ENCODE measurements at regions not wholly inside any gene's neighbourhood (a gene's known extent, or its start where the extent isn't known, plus 50 kb on each side); places are given as distances from the start of the nearest gene placed in this dataset.

DNA sequence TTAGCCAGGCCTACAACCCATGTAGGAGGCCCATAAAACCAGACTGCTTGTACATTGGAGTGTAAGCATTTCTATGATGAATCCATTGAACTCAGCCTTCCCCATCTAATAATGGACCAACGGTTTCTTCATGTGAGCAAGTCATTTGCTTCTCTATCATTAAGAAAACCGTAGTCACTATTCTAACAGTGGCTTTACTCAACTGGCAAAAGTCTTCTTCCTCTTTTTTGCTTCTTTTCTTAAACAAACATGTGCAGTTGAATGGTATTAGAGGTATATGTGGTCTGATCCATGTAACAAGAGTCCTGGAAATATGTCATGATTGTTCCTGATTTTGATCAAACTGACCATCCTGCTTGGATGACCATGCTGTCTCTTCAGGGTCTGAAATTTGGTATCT is 132.4 kb upstream of the STXBP5 start:
- no peak overlapping the region for H3K4me2 ChIP-seq
- H3K27ac ChIP-seq: no peak overlapping the region
- BruUV-seq (replicated peaks): no TSS peak
- intact Hi-C loops (cut with micrococcal nuclease; ENCODE audit: unreplicated experiment): no loop called here
- no peak for TF ChIP-seq EZH2 (IDR thresholded peaks at IDR 0.05; ENCODE audit: low read depth)
- TF ChIP-seq, protein P1, sequence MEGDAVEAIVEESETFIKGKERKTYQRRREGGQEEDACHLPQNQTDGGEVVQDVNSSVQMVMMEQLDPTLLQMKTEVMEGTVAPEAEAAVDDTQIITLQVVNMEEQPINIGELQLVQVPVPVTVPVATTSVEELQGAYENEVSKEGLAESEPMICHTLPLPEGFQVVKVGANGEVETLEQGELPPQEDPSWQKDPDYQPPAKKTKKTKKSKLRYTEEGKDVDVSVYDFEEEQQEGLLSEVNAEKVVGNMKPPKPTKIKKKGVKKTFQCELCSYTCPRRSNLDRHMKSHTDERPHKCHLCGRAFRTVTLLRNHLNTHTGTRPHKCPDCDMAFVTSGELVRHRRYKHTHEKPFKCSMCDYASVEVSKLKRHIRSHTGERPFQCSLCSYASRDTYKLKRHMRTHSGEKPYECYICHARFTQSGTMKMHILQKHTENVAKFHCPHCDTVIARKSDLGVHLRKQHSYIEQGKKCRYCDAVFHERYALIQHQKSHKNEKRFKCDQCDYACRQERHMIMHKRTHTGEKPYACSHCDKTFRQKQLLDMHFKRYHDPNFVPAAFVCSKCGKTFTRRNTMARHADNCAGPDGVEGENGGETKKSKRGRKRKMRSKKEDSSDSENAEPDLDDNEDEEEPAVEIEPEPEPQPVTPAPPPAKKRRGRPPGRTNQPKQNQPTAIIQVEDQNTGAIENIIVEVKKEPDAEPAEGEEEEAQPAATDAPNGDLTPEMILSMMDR (conservative IDR thresholded peaks at IDR 0.05): no peak
- no peaks in the 10 kb centered on the region for H3K27me3 ChIP-seq (ENCODE audit: insufficient read depth, low read depth)
- POLR2A ChIA-PET (ENCODE audit: unreplicated experiment): no interaction called here
- no peaks in the 10 kb centered on the region for H3K36me3 ChIP-seq (ENCODE audit: low read depth)
- H3K4me1 ChIP-seq (replicated peaks; ENCODE audit: insufficient read depth): no peaks in the 10 kb centered on the region
- no peak overlapping the region for H2AFZ ChIP-seq
- no peaks in the 10 kb centered on the region for H3K79me2 ChIP-seq (ENCODE audit: low read depth)
- CTCF ChIA-PET: no interaction called here
- no peak for DNase-seq
- no peak overlapping the region for H3K4me3 ChIP-seq
- no peaks in the 10 kb centered on the region for H3K9me3 ChIP-seq (ENCODE audit: insufficient read depth, low read depth)
- H4K20me1 ChIP-seq (ENCODE audit: insufficient read depth): no peaks in the 10 kb centered on the region
- H3F3A ChIP-seq (ENCODE audit: insufficient read depth, low read depth): no peaks in the 10 kb centered on the region
- no peaks in the 10 kb centered on the region for H3K9me2 ChIP-seq (ENCODE audit: insufficient read depth)

- no peak overlapping the region for H2AFZ ChIP-seq
- no peaks in the 10 kb centered on the region for H3K36me3 ChIP-seq (ENCODE audit: low read depth)
- no peaks in the 10 kb centered on the region for H3K9me2 ChIP-seq (ENCODE audit: insufficient read depth)
- DNase-seq: no peak
- ChIA-PET CTCF (no interaction called here), POLR2A (ENCODE audit: unreplicated experiment) (no interaction called here)
- no peaks in the 10 kb centered on the region for H3K79me2 ChIP-seq (ENCODE audit: low read depth)
- H3F3A ChIP-seq (ENCODE audit: insufficient read depth, low read depth): no peaks in the 10 kb centered on the region
- no peak overlapping the region for H3K4me2 ChIP-seq
- TF ChIP-seq, protein P1 (conservative IDR thresholded peaks at IDR 0.05): no peak
- TF ChIP-seq EZH2 (IDR thresholded peaks at IDR 0.05; ENCODE audit: low read depth): no peak
- no TSS peak for BruUV-seq (replicated peaks)
- H3K27me3 ChIP-seq (ENCODE audit: insufficient read depth, low read depth): no peaks in the 10 kb centered on the region
- no peaks in the 10 kb centered on the region for H3K9me3 ChIP-seq (ENCODE audit: insufficient read depth, low read depth)
- H3K27ac ChIP-seq: no peak overlapping the region
- H3K4me1 ChIP-seq (replicated peaks; ENCODE audit: insufficient read depth): peaks cover 21% of the 10 kb centered on the region
- no peak overlapping the region for H3K4me3 ChIP-seq
- H4K20me1 ChIP-seq (ENCODE audit: insufficient read depth): no peaks in the 10 kb centered on the region
- intact Hi-C loops (cut with micrococcal nuclease; ENCODE audit: unreplicated experiment): no loop called here
These were observed 128.8 kb upstream of the STXBP5 start for GRCh38 chr6:147075381-147075780.

DNA sequence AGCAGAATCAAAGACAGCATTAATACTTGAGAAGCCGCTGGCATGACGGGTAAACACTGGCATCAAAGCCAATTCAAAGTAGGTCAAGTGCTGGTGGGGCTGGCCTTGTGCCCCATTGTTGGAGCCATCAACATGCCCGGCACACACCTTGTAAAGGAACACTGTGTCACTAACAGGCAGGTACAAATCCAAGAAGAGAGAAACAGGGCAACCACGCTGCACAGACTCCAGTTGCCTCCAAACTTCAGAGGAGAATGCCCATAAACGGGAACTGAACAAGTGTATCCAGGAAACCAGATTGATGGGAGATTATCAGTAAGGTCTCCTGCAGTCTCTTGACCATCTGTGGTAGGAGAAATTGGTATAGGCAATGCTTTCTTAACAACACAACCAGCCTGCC is 127.0 kb upstream of the STXBP5 start:
- BruUV-seq (replicated peaks): no TSS peak
- Histone ChIP-seq H4K20me1 (ENCODE audit: insufficient read depth) (no peaks in the 10 kb centered on the region), H3K4me3 (no peak overlapping the region), H3K36me3 (ENCODE audit: low read depth) (no peaks in the 10 kb centered on the region), H3K4me2 (no peak overlapping the region), H2AFZ (no peak overlapping the region), H3K9me3 (ENCODE audit: insufficient read depth, low read depth) (no peaks in the 10 kb centered on the region), H3K79me2 (ENCODE audit: low read depth) (no peaks in the 10 kb centered on the region), H3K9me2 (ENCODE audit: insufficient read depth) (no peaks in the 10 kb centered on the region), H3F3A (ENCODE audit: insufficient read depth, low read depth) (peaks cover 8% of the 10 kb centered on the region; the same call in 1 of the 2 replicates), H3K27me3 (ENCODE audit: insufficient read depth, low read depth) (no peaks in the 10 kb centered on the region), H3K4me1 (replicated peaks; ENCODE audit: insufficient read depth) (peaks cover 39% of the 10 kb centered on the region), H3K27ac (no peak overlapping the region)
- POLR2A ChIA-PET (ENCODE audit: unreplicated experiment): no interaction called here
- no peak for DNase-seq
- intact Hi-C loops (cut with micrococcal nuclease; ENCODE audit: unreplicated experiment): no loop called here
- TF ChIP-seq EZH2 (IDR thresholded peaks at IDR 0.05; ENCODE audit: low read depth): no peak
- TF ChIP-seq, protein P1 (conservative IDR thresholded peaks at IDR 0.05): no peak
- CTCF ChIA-PET: no interaction called here
